Upper lobe of left lung (tissue), 4 donors: ENCODE measurements at regions not wholly inside any gene's neighbourhood (a gene's known extent, or its start where the extent isn't known, plus 50 kb on each side); places are given as distances from the start of the nearest gene placed in this dataset.
"Not testable (repeated sequence)": the region's sequence is repeated elsewhere in the genome, so short reads cannot be mapped to it uniquely, and the experiment has no call there.

Source experiments
- CTCF ChIP-seq, 6 experiments: fragments of 450-650 bp in 4 of 6; fragments of 200-600 bp in 2 of 6; sonication (generic) in 2 of 6; IDR thresholded peaks; one replicate each; pipeline ENCODE4 v1.5.1; 2016 to 2019; ENCODE audit warnings: antibody characterized with exemption in 6 of 6
- POLR2AphosphoS5 ChIP-seq, 2 donors: sonication (generic); formaldehyde crosslinking; IDR thresholded peaks; one replicate each; pipeline ENCODE4 v1.5.1; 2017; ENCODE audit warnings: antibody characterized with exemption in 2 of 2

GRCh38 chr3:14029390-14029995, 95.2 kb downstream of the CHCHD4 start:
- not testable (repeated sequence) for TF ChIP-seq POLR2AphosphoS5, CTCF (IDR thresholded peaks at IDR 0.05)
